T-helper 2 cell treated with Interferon-gamma antibody and Interleukin-4, amounts not matched to agents 5 μg/mL and 100 μg/mL, for 36 hours (primary cell): ENCODE measurements at regions not wholly inside any gene's neighbourhood (a gene's known extent, or its start where the extent isn't known, plus 50 kb on each side); places are given as distances from the start of the nearest gene placed in this dataset.

ENCODE experiments used
- DNase-seq: peaks from one replicate; pipeline ENCODE4 v3.0.0; 2021; ENCODE audit warnings: low spot score
- H3K27ac Mint-ChIP-seq: one replicate; pipeline ENCODE4 v1.8.0; 2021; ENCODE audit warnings: mild to moderate bottlenecking, mixed read lengths
- H3K27me3 Mint-ChIP-seq: one replicate; pipeline ENCODE4 v1.8.0; 2021; ENCODE audit warnings: low read depth, mixed read lengths
- H3K36me3 Mint-ChIP-seq: one replicate; pipeline ENCODE4 v1.8.0; 2021; ENCODE audit warnings: low read depth, mixed read lengths
- H3K4me1 Mint-ChIP-seq: one replicate; pipeline ENCODE4 v1.8.0; 2021; ENCODE audit warnings: low read depth, mixed read lengths
- H3K4me3 Mint-ChIP-seq: one replicate; pipeline ENCODE4 v1.8.0; 2022; ENCODE audit warnings: mild to moderate bottlenecking, moderate library complexity, mixed read lengths
- H3K9me3 Mint-ChIP-seq: one replicate; pipeline ENCODE4 v1.8.0; 2021; ENCODE audit warnings: mixed read lengths

- H3K36me3 Mint-ChIP-seq: no peaks in the 10 kb centered on the region
- H3K4me1 Mint-ChIP-seq: no peaks in the 10 kb centered on the region
- no peak overlapping the region for H3K4me3 Mint-ChIP-seq
- H3K9me3 Mint-ChIP-seq: no peaks in the 10 kb centered on the region
- H3K27ac Mint-ChIP-seq: no peak overlapping the region
- no peak for DNase-seq
- H3K27me3 Mint-ChIP-seq: peaks cover 3% of the 10 kb centered on the region
Measured at GRCh38 chr15:87575896-87576473, 680.6 kb downstream of the NTRK3 start.

- no peak overlapping the region for H3K27ac Mint-ChIP-seq
Measured at GRCh38 chr15:87573534-87573933, 683.0 kb downstream of the NTRK3 start.

GRCh38 chr15:87573039-87573438 lies 683.5 kb downstream of the NTRK3 start:
- Mint-ChIP-seq H3K4me3 (no peak overlapping the region), H3K27ac (no peak overlapping the region), H3K4me1 (peaks cover 6% of the 10 kb centered on the region), H3K9me3 (no peaks in the 10 kb centered on the region), H3K27me3 (peaks cover 3% of the 10 kb centered on the region), H3K36me3 (no peaks in the 10 kb centered on the region)
- no peak for DNase-seq

More at GRCh38 chr15:87573534-87573933, 683.0 kb downstream of the NTRK3 start:
- Mint-ChIP-seq H3K36me3 (no peaks in the 10 kb centered on the region), H3K27me3 (peaks cover 3% of the 10 kb centered on the region), H3K4me1 (peaks cover 6% of the 10 kb centered on the region), H3K4me3 (no peak overlapping the region), H3K9me3 (no peaks in the 10 kb centered on the region)
- DNase-seq: no peak

GRCh38 chr15:87572381-87572910 lies 684.1 kb downstream of the NTRK3 start:
- DNase-seq: no peak
- H3K4me3 Mint-ChIP-seq: no peak overlapping the region
- no peak overlapping the region for H3K27ac Mint-ChIP-seq
- H3K9me3 Mint-ChIP-seq: no peaks in the 10 kb centered on the region
- H3K4me1 Mint-ChIP-seq: peaks cover 6% of the 10 kb centered on the region
- peaks cover 3% of the 10 kb centered on the region for H3K27me3 Mint-ChIP-seq
- H3K36me3 Mint-ChIP-seq: no peaks in the 10 kb centered on the region

- no peak for DNase-seq
- H3K9me3 Mint-ChIP-seq: no peaks in the 10 kb centered on the region
- H3K27ac Mint-ChIP-seq: no peak overlapping the region
- no peaks in the 10 kb centered on the region for H3K27me3 Mint-ChIP-seq
- no peaks in the 10 kb centered on the region for H3K36me3 Mint-ChIP-seq
- H3K4me3 Mint-ChIP-seq: peak overlapping the region; percentile 54
- peaks cover 6% of the 10 kb centered on the region for H3K4me1 Mint-ChIP-seq
Measured at GRCh38 chr15:87570206-87570605, 686.3 kb downstream of the NTRK3 start.

GRCh38 chr15:87569581-87569980 lies 687.0 kb downstream of the NTRK3 start:
- no peaks in the 10 kb centered on the region for H3K27me3 Mint-ChIP-seq
- H3K4me3 Mint-ChIP-seq: no peak overlapping the region
- DNase-seq: no peak
- no peak overlapping the region for H3K27ac Mint-ChIP-seq
- H3K36me3 Mint-ChIP-seq: no peaks in the 10 kb centered on the region
- peaks cover 6% of the 10 kb centered on the region for H3K4me1 Mint-ChIP-seq
- H3K9me3 Mint-ChIP-seq: no peaks in the 10 kb centered on the region

GRCh38 chr15:87567406-87568030 lies 689.0 kb downstream of the NTRK3 start:
- DNase-seq: no peak
- no peak overlapping the region for H3K4me3 Mint-ChIP-seq
- no peaks in the 10 kb centered on the region for H3K36me3 Mint-ChIP-seq
- H3K27me3 Mint-ChIP-seq: no peaks in the 10 kb centered on the region
- peaks cover under 1% of the 10 kb centered on the region for H3K9me3 Mint-ChIP-seq
- peaks cover 6% of the 10 kb centered on the region for H3K4me1 Mint-ChIP-seq
- H3K27ac Mint-ChIP-seq: no peak overlapping the region

GRCh38 chr15:87566236-87566635 lies 690.3 kb downstream of the NTRK3 start:
- Mint-ChIP-seq H3K27me3 (no peaks in the 10 kb centered on the region), H3K9me3 (peaks cover 9% of the 10 kb centered on the region), H3K27ac (no peak overlapping the region), H3K4me1 (peaks cover 6% of the 10 kb centered on the region), H3K4me3 (no peak overlapping the region), H3K36me3 (no peaks in the 10 kb centered on the region)
- DNase-seq: no peak

GRCh38 chr15:87564681-87565080 lies 691.9 kb downstream of the NTRK3 start:
- H3K9me3 Mint-ChIP-seq: peaks cover 9% of the 10 kb centered on the region
- H3K4me3 Mint-ChIP-seq: no peak overlapping the region
- peaks cover under 1% of the 10 kb centered on the region for H3K4me1 Mint-ChIP-seq
- DNase-seq: no peak
- H3K36me3 Mint-ChIP-seq: no peaks in the 10 kb centered on the region
- H3K27ac Mint-ChIP-seq: no peak overlapping the region
- H3K27me3 Mint-ChIP-seq: no peaks in the 10 kb centered on the region

GRCh38 chr15:87563869-87564268 lies 692.7 kb downstream of the NTRK3 start:
- H3K4me3 Mint-ChIP-seq: no peak overlapping the region
- no peak for DNase-seq
- no peak overlapping the region for H3K27ac Mint-ChIP-seq
- H3K27me3 Mint-ChIP-seq: no peaks in the 10 kb centered on the region
- no peaks in the 10 kb centered on the region for H3K36me3 Mint-ChIP-seq
- peaks cover 9% of the 10 kb centered on the region for H3K9me3 Mint-ChIP-seq
- no peaks in the 10 kb centered on the region for H3K4me1 Mint-ChIP-seq

- no peak overlapping the region for H3K4me3 Mint-ChIP-seq
- no peaks in the 10 kb centered on the region for H3K27me3 Mint-ChIP-seq
- H3K9me3 Mint-ChIP-seq: peaks cover 9% of the 10 kb centered on the region
- H3K4me1 Mint-ChIP-seq: no peaks in the 10 kb centered on the region
- no peak for DNase-seq
- no peak overlapping the region for H3K27ac Mint-ChIP-seq
- H3K36me3 Mint-ChIP-seq: no peaks in the 10 kb centered on the region
Measured at GRCh38 chr15:87562203-87562602, 694.3 kb downstream of the NTRK3 start.

- no peak overlapping the region for H3K4me3 Mint-ChIP-seq
- no peak for DNase-seq
- no peaks in the 10 kb centered on the region for H3K27me3 Mint-ChIP-seq
- peaks cover 9% of the 10 kb centered on the region for H3K9me3 Mint-ChIP-seq
- H3K27ac Mint-ChIP-seq: no peak overlapping the region
- no peaks in the 10 kb centered on the region for H3K4me1 Mint-ChIP-seq
- no peaks in the 10 kb centered on the region for H3K36me3 Mint-ChIP-seq
Measured at GRCh38 chr15:87561641-87562040, 694.9 kb downstream of the NTRK3 start.

- H3K4me1 Mint-ChIP-seq: no peaks in the 10 kb centered on the region
- no peak overlapping the region for H3K4me3 Mint-ChIP-seq
- no peaks in the 10 kb centered on the region for H3K27me3 Mint-ChIP-seq
- no peak overlapping the region for H3K27ac Mint-ChIP-seq
- H3K36me3 Mint-ChIP-seq: no peaks in the 10 kb centered on the region
- H3K9me3 Mint-ChIP-seq: peaks cover 9% of the 10 kb centered on the region
- DNase-seq: no peak
Measured at GRCh38 chr15:87557881-87558280, 698.7 kb downstream of the NTRK3 start.

- no peaks in the 10 kb centered on the region for H3K36me3 Mint-ChIP-seq
- peaks cover 3% of the 10 kb centered on the region for H3K9me3 Mint-ChIP-seq
Measured at GRCh38 chr15:87556886-87557285, 699.7 kb downstream of the NTRK3 start.

GRCh38 chr15:87549860-87550259 lies 706.7 kb downstream of the NTRK3 start:
- no peak for DNase-seq
- Mint-ChIP-seq H3K4me1 (no peaks in the 10 kb centered on the region), H3K36me3 (no peaks in the 10 kb centered on the region), H3K4me3 (no peak overlapping the region), H3K27me3 (no peaks in the 10 kb centered on the region), H3K27ac (no peak overlapping the region), H3K9me3 (no peaks in the 10 kb centered on the region)

More at GRCh38 chr15:87556886-87557285, 699.7 kb downstream of the NTRK3 start:
- no peaks in the 10 kb centered on the region for H3K27me3 Mint-ChIP-seq
- no peak overlapping the region for H3K4me3 Mint-ChIP-seq
- no peaks in the 10 kb centered on the region for H3K4me1 Mint-ChIP-seq
- no peak overlapping the region for H3K27ac Mint-ChIP-seq
- no peak for DNase-seq
